Amniotic stem cell (primary cell): ENCODE measurements at regions not wholly inside any gene's neighbourhood (a gene's known extent, or its start where the extent isn't known, plus 50 kb on each side); places are given as distances from the start of the nearest gene placed in this dataset.

Source experiments
- DNase-seq: peaks from one replicate; lab custom pipeline; 2025; lab: John Stamatoyannopoulos, UW

- no peak for DNase-seq
Observed at GRCh38 chr12:91396293-91396692, 213.7 kb upstream of the DCN start.

GRCh38 chr12:91395628-91396135 lies 213.1 kb upstream of the DCN start:
- DNase-seq, result no peak

- DNase-seq, result no peak
Observed at GRCh38 chr12:91394903-91395302, 212.3 kb upstream of the DCN start.

GRCh38 chr12:91388573-91388972 lies 206.0 kb upstream of the DCN start:
- no peak for DNase-seq

GRCh38 chr12:91387461-91388134 lies 205.0 kb upstream of the DCN start:
- no peak for DNase-seq

- no peak for DNase-seq
Observed at GRCh38 chr12:91384806-91385205, 202.2 kb upstream of the DCN start.

- DNase-seq, result no peak
Observed at GRCh38 chr12:91384366-91384765, 201.7 kb upstream of the DCN start.

- DNase-seq, result no peak
Observed at GRCh38 chr12:91383099-91383498, 200.5 kb upstream of the DCN start.

GRCh38 chr12:91382081-91382543 lies 199.5 kb upstream of the DCN start:
- DNase-seq, result peak; percentile 57

GRCh38 chr12:91381309-91381804 lies 198.7 kb upstream of the DCN start:
- peak; percentile 70 for DNase-seq

- DNase-seq, result no peak
Observed at GRCh38 chr12:91380631-91381030, 198.0 kb upstream of the DCN start.

GRCh38 chr12:91379051-91379775 lies 196.6 kb upstream of the DCN start:
- DNase-seq, result no peak

GRCh38 chr12:91377436-91377835 lies 194.8 kb upstream of the DCN start:
- DNase-seq, result no peak

GRCh38 chr12:91373086-91373485 lies 190.5 kb upstream of the DCN start:
- DNase-seq, result no peak

GRCh38 chr12:91370086-91370868 lies 187.7 kb upstream of the DCN start:
- DNase-seq, result no peak

GRCh38 chr12:91368613-91369012 lies 186.0 kb upstream of the DCN start:
- no peak for DNase-seq

- DNase-seq, result no peak
Observed at GRCh38 chr12:91367234-91367849, 184.7 kb upstream of the DCN start.

- DNase-seq, result no peak
Observed at GRCh38 chr12:91364471-91365184, 182.0 kb upstream of the DCN start.

GRCh38 chr12:91361864-91362263 lies 179.2 kb upstream of the DCN start:
- DNase-seq, result peak; percentile 18

GRCh38 chr12:91357381-91357780 lies 174.8 kb upstream of the DCN start:
- no peak for DNase-seq

- no peak for DNase-seq
Observed at GRCh38 chr12:91356405-91356804, 173.8 kb upstream of the DCN start.
